Fibroblast of skin of right quadriceps (primary cell): ENCODE measurements at regions not wholly inside any gene's neighbourhood (a gene's known extent, or its start where the extent isn't known, plus 50 kb on each side); places are given as distances from the start of the nearest gene placed in this dataset.

ENCODE experiments used
- DNase-seq: peaks from one replicate; pipeline ENCODE4 v3.0.0-alpha.2; 2013

GRCh38 chr3:105923140-105923539 is 54.3 kb upstream of the CBLB start:
- no peak for DNase-seq

DNA sequence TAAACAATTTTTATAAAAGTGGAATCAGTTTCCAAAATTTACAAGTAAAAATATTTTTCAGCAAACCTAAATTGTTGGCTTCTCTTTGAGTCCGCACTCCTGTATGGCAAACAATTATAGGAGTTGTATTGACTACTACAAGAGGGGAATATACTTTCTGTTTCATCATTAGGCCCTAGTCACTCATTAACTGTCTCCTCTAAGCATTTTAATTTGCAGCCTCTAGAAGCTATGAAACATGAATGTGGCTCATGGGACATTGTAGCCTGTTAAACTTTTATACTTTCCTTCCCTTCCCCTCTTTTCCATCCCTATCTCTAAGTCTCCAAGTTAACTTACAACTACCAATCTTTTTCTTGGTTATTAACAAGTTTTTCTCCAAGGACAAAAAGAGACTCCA is 58.9 kb upstream of the CBLB start:
- no peak for DNase-seq

- DNase-seq, result no peak
Observed at GRCh38 chr3:105930733-105931132, 61.9 kb upstream of the CBLB start.

DNA sequence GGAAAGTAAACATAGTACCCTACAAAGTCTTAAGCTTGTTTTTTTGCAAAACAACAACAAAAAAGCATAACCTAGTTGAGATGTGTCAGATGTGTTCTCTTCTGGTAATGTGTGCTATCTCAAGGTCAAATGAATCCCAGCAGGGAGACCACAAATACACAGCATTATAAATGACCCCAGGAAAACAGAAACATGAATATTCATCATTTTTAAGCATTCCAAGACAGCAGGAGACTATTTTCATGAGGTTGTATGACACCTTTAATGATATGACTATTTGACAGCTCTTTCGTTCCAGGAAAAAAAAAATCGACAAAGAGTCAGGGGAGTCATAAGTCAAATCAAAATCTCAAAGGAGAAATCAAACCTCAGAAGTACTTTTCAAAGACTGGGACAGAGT is 62.7 kb upstream of the CBLB start:
- DNase-seq, result no peak

DNA sequence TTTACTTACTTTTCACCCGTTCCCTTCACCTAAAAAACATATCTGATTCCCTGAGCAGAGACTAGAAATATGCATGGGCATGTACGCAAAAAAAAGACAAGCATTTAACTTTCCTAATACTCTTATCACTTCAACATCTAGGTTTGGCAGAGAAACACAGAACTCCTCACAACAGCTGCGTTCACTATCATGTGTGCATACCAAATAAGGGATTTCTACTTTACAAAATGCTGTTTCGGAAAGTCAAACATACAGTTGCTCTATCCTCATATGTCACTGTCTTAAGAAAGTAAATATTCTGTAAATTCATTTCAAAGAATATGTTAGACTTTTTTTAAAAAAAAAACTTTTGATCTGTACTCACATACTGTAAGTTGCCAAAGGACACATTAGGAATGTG is 65.1 kb upstream of the CBLB start:
- peak; percentile 11 for DNase-seq

- peak; percentile 56 for DNase-seq
Observed at GRCh38 chr3:105938101-105938500, 69.3 kb upstream of the CBLB start.

DNA sequence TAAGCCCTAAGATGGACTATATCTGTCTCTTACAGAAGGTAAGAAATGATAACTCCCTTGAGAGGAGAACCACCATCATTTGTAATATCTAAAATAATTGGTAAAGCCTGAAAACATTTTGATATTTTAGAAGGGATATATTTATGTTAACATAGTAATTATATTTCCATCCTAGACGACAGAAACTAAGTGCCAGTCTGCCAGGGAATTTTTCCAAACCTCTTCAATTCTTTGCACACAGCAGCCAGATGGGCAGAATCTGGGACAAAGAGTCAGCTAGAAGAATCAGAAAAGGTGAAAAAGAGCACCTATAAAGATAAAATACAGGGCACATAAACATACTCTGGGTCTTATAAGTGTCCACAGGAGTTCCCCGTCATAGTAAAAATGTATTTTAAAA is 70.0 kb upstream of the CBLB start:
- no peak for DNase-seq

DNA sequence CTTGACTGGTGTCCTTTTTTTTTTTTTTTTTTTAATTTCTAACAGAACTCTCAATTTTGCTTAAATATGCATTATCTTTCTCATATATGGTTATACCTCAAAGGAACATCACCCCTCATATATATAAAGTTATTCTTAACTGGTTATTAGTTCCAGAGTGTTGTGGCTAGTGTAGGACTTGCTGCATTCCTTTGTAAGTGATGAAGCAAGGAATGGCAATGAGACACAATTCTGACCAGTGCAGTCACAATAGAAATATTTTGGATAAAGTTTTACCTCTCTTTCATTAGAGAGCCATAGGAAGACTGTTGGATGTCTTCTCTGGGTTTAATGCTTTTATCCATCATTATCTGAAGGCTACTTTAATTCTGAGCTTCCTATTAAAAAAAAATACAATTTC is 75.5 kb upstream of the CBLB start:
- DNase-seq, result peak; percentile 73

GRCh38 chr3:105944721-105945120 is 75.9 kb upstream of the CBLB start:
- DNase-seq, result peak; percentile 85

DNA sequence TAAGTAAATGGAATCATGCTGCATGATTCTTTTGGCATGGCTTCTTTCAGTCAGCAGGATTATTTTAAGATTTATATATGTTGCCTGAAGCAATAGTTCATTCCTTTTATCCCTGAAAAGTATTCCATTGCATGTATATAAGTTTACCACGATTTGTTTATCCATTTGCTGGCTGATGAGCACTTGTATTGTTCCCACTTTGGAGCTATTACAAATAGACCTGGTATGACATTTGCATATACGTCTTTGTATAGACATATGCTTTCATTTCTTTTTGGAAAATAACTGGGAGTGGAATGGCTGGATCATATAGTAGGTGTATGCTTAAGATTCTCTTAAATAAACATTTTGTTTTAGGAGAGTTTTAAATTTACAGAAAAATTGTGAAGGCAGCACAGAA is 79.3 kb upstream of the CBLB start:
- peak; percentile 45 for DNase-seq

- no peak for DNase-seq
Observed at GRCh38 chr3:105950881-105951600, 82.2 kb upstream of the CBLB start.

DNA sequence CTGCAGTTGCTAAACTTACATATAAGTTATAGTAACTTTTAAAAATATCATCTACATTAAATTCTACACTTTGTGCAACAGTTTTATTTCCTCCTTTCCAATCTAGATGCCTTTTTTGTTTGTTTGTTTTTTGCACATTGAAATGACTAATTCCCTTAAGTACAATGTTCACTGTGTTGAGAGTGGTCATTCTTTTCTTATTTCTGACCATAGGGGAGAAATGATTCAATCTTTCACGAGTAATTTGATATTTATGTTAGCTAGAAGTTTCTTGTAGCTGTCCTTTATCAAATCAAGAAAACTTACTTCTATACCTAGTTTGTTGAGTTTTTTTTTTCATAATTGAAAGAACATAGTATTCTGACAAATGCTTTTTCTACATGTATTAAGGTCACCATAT is 85.0 kb upstream of the CBLB start:
- no peak for DNase-seq

GRCh38 chr3:105956306-105956705 is 87.5 kb upstream of the CBLB start:
- no peak for DNase-seq

- peak; percentile 79 for DNase-seq
Observed at GRCh38 chr3:105957722-105958121, 88.9 kb upstream of the CBLB start.

DNA sequence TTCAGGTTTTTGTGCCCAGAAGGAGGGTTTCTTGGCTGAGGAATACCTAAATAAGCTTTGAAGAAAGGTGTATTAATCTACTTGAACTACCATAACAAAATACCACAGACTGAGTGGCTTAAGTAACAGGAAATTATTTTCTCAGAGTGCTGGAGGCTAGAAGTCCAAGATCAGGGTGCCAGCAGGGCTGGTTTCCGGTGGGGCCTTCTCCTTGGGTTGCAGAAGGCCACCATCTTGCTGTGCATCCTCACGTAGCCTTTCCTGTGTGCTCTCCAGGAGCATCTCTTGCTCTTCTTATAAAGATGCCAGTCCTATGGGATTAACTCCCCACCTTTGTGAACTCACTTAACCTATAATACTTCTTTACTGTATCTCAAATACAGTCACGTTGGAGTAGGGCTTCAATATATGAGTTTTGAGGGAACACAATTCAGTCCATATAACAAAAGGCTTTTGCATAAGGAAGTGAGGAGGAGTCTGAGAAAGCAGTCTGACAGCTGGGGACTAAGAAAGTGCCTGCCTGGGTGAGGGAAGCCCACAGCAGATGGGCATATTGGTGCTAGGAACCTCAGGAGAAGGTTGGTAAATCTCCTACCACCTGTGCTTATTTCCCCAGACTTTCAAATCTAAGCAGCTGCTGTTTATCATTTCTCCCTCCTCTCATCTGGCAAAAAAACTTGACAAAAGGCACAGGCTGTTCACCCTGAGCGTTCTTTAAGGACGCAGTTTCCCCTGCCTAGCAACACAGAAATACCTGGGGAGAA is 89.6 kb upstream of the CBLB start:
- DNase-seq, result no peak

DNA sequence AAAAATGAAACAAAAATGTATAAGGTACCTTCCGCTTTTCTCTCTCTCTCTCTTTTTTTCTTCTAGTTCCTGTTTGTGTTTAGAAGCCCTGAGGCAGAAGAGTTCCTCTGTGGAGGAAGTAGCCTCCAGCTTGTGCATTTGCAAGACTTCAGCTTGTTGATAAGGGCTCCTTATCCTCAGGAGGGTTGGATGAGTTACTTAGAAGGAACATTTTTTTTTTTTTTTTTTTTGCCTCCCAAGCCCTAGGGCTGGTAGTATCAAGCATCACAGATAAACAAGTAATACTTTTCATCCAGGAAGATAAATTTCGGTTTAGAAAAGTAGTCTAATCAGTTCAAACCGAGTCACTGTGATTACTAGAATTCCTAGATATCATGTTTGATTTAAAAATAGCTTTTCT is 91.0 kb upstream of the CBLB start:
- DNase-seq, result no peak

DNA sequence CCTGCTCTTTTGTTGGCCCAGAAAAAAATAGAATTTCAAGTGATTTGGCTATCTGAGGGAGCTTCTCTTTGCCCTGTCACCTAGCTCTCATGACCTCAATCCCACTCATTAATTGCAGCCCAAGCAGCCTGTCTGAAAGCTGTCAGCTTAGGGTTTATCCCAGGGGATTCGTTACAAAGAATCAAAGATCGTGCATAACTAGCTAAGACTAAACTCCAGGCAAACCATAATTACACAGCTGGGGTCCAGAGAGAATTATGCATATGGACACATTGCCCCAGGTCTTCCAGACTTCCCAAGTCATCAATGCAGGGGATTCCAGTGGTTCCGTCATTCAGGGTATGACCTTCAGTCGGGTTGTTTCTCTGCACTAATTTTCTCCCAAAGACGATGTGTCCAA is 91.6 kb upstream of the CBLB start:
- DNase-seq, result no peak

GRCh38 chr3:105963161-105963560 is 94.3 kb upstream of the CBLB start:
- no peak for DNase-seq

GRCh38 chr3:105965384-105965783 is 96.6 kb upstream of the CBLB start:
- DNase-seq, result peak; percentile 64

DNA sequence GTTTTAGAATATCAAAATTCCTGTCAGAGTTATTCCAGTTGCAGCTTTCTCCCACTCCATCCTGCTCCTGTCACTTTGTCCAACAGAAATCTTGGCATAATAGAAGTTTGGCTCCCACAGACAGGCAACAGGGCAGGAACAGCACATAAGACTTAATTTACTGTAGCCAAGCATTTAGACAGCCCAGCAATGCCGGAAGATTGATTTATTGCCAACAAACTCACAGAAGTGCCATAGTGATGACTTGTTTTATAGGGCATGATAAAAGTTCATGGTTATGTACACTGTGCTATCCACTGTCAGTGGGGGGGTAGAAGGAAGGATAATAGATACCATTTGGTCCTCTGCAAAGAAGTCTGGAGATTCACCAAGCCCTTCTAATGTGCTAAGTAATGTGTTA is 98.3 kb upstream of the CBLB start:
- DNase-seq, result peak; percentile 61

GRCh38 chr3:105970283-105970682 is 101.5 kb upstream of the CBLB start:
- peak; percentile 76 for DNase-seq

- no peak for DNase-seq
Observed at GRCh38 chr3:105972069-105972468, 103.3 kb upstream of the CBLB start.

- DNase-seq, result no peak
Observed at GRCh38 chr3:105974381-105974780, 105.6 kb upstream of the CBLB start.

DNA sequence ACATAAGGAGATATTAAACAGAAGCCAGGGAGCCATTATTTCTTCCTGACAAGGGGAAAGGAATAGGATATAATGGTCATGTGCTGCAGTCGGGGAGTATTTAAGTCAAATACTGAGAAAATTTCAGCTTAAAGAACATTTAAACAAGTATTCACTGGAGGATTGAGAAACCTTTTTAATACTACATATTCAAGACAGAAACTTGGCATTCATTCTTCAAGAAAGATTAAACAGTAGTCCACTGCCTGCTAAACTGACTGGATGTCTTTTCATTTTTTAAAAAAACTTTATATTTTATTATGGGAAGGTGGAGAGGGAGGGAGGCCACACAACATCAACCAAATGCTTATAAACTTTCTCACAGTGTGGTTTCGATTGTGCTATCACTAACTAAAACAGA is 107.4 kb upstream of the CBLB start:
- no peak for DNase-seq

DNA sequence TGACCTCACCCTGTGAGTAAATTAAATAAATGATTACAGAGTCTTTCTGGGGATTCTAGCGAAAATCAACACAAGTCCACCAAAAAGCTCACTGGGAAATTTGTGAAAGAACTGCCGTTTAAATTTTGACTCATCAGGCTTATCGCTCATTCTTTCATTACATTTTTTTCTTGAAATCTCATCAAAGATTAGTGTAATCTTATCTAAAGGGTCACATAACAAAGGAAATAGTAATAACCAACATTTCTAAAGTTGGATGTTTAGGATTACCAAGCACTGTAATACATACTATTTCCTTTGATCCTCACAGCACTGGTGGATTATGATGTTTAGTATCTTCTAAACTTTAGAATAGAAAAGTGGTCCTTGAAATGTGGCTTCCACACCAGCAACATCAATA is 111.1 kb upstream of the CBLB start:
- peak; percentile 22 for DNase-seq
